Mesothelial cell of epicardium (in vitro differentiated cells): ENCODE measurements at regions not wholly inside any gene's neighbourhood (a gene's known extent, or its start where the extent isn't known, plus 50 kb on each side); places are given as distances from the start of the nearest gene placed in this dataset.

Experiments used
- DNase-seq, 2 experiments: peaks; one replicate each; pipeline ENCODE4 v3.0.0; 2021; ENCODE audit warnings: low spot score in 2 of 2; ENCODE audit not compliant: unreplicated experiment in 2 of 2
- H3K27ac Mint-ChIP-seq: 2 replicates; pipeline ENCODE4 v1.8.0; 2021; ENCODE audit warnings: mixed read lengths
- H3K27me3 Mint-ChIP-seq: 2 replicates; pipeline ENCODE4 v1.8.0; 2021; ENCODE audit warnings: low read depth, mixed read lengths
- H3K36me3 Mint-ChIP-seq: 2 replicates; pipeline ENCODE4 v1.8.0; 2021; ENCODE audit warnings: mixed read lengths
- H3K4me1 Mint-ChIP-seq: 2 replicates; pipeline ENCODE4 v1.8.0; 2021; ENCODE audit warnings: mixed read lengths
- H3K4me3 Mint-ChIP-seq: 2 replicates; pipeline ENCODE4 v1.8.0; 2021; ENCODE audit warnings: mild to moderate bottlenecking, moderate library complexity, mixed read lengths
- H3K9me3 Mint-ChIP-seq: 2 replicates; pipeline ENCODE4 v1.8.0; 2021; ENCODE audit warnings: mixed read lengths
- CTCF ChIP-seq: fragments of 200-600 bp; sonication (generic); IDR thresholded peaks from one replicate; pipeline ENCODE4 v1.5.0; 2021; ENCODE audit warnings: antibody characterized with exemption; ENCODE audit not compliant: unreplicated experiment

- H3K4me3 Mint-ChIP-seq, result no peak overlapping the region
Measured at GRCh38 chr10:36187380-36188079, 545.4 kb upstream of the FZD8 start.

DNA sequence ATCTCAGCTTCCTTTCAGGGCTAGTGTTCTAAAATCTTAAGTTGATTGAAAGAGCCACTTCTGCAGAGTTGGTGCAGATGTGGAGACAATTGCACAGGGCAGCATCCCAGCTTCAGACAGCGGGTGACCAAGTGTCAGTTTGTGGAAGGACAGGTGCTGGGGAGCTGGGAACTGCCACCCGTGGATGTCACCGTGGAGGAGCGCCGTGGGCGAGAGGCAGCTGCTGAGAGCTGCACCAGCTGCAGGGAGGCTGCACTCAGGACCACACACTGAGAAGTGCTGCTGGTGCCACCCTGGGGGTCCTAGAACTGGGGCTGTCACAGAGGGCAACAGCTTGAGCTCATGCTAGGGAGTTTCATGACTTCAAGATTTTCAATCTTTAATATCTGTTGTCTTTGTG, 543.0 kb upstream of the FZD8 start:
- no peaks in the 10 kb centered on the region for H3K36me3 Mint-ChIP-seq

More at GRCh38 chr10:36187380-36188079, 545.4 kb upstream of the FZD8 start:
- no peak for DNase-seq
- Mint-ChIP-seq H3K4me1 (peaks cover 9% of the 10 kb centered on the region), H3K27ac (no peak overlapping the region), H3K9me3 (peaks cover 20% of the 10 kb centered on the region), H3K27me3 (no peaks in the 10 kb centered on the region), H3K36me3 (peaks cover 7% of the 10 kb centered on the region)
- TF ChIP-seq CTCF, result no peak

DNA sequence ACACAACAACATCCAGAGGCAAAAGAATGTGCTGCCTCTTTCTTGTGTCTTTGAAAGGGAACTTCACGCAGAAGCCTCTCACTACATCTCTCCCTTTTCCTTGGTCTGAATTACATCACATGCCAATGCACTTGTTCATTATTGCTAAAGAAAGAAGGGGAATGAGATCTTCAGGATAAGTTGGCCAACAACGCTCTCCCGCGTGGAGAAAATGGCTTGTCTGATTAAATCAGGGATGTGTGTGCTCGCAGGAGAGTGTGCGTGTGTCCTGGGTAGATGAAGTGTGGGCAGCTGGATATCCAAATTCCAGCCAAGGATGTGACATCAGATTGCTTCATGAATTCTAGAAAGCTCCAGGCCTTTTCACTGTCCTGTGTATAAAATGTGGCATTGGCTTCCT, 541.6 kb upstream of the FZD8 start:
- H3K36me3 Mint-ChIP-seq, result no peaks in the 10 kb centered on the region
- H3K4me3 Mint-ChIP-seq, result no peak overlapping the region
- no peak for DNase-seq
- no peak for TF ChIP-seq CTCF
- H3K4me1 Mint-ChIP-seq, result peaks cover 22% of the 10 kb centered on the region
- H3K9me3 Mint-ChIP-seq, result peaks cover 12% of the 10 kb centered on the region
- no peaks in the 10 kb centered on the region for H3K27me3 Mint-ChIP-seq
- H3K27ac Mint-ChIP-seq, result no peak overlapping the region

More for the DNA sequence above, 543.0 kb upstream of the FZD8 start:
- no peaks in the 10 kb centered on the region for H3K27me3 Mint-ChIP-seq
- peaks cover 6% of the 10 kb centered on the region for H3K9me3 Mint-ChIP-seq
- H3K4me3 Mint-ChIP-seq, result no peak overlapping the region
- DNase-seq, result no peak
- H3K4me1 Mint-ChIP-seq, result peaks cover 22% of the 10 kb centered on the region
- no peak overlapping the region for H3K27ac Mint-ChIP-seq
- TF ChIP-seq CTCF, result no peak

DNA sequence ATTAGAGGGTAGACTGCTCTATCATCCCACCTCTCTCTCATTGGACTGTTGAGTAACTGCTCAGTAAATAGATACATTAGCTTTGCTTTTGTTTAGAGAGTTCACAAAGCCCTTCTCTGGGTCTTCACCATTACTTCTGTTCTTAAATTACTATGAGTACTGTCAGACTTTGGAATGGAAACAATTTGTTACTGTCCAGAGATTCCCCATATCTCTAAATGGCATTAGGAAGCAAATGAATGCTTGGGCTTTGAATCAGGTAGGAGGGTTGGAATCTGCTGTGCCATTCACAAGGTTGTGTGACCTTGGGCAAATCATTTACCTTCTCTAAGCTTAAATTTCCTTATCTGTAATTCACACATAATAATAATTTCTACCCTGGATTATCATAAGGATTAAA, 541.0 kb upstream of the FZD8 start:
- H3K9me3 Mint-ChIP-seq, result peaks cover 13% of the 10 kb centered on the region
- no peaks in the 10 kb centered on the region for H3K36me3 Mint-ChIP-seq
- no peak overlapping the region for H3K27ac Mint-ChIP-seq
- no peak for TF ChIP-seq CTCF
- no peaks in the 10 kb centered on the region for H3K27me3 Mint-ChIP-seq
- H3K4me1 Mint-ChIP-seq, result peaks cover 20% of the 10 kb centered on the region
- DNase-seq, result no peak
- no peak overlapping the region for H3K4me3 Mint-ChIP-seq

DNA sequence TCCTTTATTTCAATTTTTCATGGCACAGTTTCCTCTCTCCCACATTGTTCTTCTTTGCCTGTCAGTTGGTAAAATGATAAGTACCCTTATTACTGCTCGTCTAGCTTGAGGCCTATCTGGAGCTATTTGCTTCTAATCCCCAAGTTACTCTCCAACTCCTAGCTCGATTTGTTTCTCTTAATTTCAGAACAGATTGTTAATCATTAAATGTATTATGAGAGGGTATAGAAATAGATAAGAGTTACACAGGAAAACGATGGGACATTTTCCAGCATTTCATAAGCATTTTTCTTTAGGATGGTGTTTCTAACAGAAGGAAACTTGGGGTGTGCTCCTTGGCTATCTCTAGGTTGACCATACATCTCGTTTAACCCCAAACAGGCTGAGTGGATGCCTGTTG, 540.5 kb upstream of the FZD8 start:
- no peaks in the 10 kb centered on the region for H3K27me3 Mint-ChIP-seq
- TF ChIP-seq CTCF, result no peak
- no peaks in the 10 kb centered on the region for H3K36me3 Mint-ChIP-seq
- no peak overlapping the region for H3K4me3 Mint-ChIP-seq
- H3K27ac Mint-ChIP-seq, result peak overlapping the region; percentile 75
- peaks cover 20% of the 10 kb centered on the region for H3K4me1 Mint-ChIP-seq
- no peak for DNase-seq
- peaks cover 13% of the 10 kb centered on the region for H3K9me3 Mint-ChIP-seq

DNA sequence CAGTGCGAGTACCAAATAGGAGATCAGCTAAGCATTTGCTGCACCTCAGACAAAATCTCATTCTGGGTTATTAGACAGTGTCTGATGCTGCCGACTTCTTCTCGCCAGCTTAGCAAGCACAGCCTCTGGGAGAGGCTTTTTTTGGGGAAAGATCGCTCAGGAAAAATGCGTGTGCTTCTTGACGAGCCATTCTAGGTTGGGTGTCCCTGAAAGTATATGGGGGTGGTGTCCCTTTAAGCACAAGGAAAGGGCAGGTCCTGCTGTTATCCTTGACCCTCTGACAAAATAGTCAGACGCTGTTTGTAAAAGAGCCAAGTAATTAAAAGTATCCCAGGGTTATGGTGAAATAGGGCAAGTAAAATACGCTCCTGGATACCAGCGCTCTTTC, 540.1 kb upstream of the FZD8 start:
- Mint-ChIP-seq H3K27ac (peak overlapping the region; percentile 75), H3K27me3 (no peaks in the 10 kb centered on the region), H3K9me3 (peaks cover 13% of the 10 kb centered on the region), H3K4me3 (no peak overlapping the region), H3K4me1 (peaks cover 19% of the 10 kb centered on the region), H3K36me3 (no peaks in the 10 kb centered on the region)
- DNase-seq, result no peak
- no peak for TF ChIP-seq CTCF
